ENCODE measurements at regions not wholly inside any gene's neighbourhood (a gene's known extent, or its start where the extent isn't known, plus 50 kb on each side); places are given as distances from the start of the nearest gene placed in this dataset.

- TF ChIP-seq POLR2A (IDR thresholded peaks at IDR 0.05; ENCODE audit: low read length) (no peak), GATA1 (IDR thresholded peaks at IDR 0.05; ENCODE audit: low read depth, low read length) (no peak)
Observed at GRCh38 chr20:39574061-39574460, 611.9 kb downstream of the DHX35 start.
